ENCODE measurements at regions not wholly inside any gene's neighbourhood (a gene's known extent, or its start where the extent isn't known, plus 50 kb on each side); places are given as distances from the start of the nearest gene placed in this dataset.

GRCh38 chr2:76448956-76449355 is 738.2 kb upstream of the GCFC2 start:
- no peak for DNase-seq

DNA sequence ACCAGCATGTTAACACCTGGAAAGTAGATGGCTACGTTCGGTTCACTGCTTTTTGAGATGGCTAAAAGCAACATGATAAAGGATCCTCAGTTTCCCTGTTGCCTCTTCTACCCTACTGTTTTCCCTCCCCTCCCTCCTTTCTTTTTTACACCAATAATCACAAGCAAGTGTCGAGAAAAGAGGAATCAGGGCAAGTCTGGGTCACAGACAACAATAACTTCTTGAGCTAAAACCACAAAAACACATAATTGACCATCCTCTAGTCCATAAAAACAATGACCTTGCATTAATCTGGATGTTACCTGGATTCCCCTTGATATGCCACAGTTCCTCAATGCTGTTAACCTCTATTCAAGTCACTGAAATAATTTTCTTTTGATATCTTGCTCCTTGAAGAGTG is 736.6 kb upstream of the GCFC2 start:
- no peak for DNase-seq

DNA sequence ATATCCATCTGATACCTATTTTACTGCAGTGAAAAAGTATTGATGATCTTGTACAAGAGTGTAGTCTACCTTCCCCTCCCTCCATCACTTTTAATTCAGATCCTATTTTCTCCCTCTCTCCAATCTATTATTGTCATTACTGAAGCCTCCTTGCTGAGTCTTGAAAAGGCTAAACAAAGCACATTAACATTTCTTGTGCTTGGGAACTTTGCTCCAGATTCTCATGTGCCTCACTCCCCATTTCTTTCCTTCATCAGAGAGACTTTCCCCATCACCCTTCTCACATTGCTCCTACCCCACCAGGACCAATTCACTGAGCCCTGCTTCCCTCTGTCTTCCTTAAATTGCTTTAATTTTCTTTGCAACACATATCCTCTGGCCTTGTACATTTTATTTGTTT is 736.2 kb upstream of the GCFC2 start:
- no peak for DNase-seq

DNA sequence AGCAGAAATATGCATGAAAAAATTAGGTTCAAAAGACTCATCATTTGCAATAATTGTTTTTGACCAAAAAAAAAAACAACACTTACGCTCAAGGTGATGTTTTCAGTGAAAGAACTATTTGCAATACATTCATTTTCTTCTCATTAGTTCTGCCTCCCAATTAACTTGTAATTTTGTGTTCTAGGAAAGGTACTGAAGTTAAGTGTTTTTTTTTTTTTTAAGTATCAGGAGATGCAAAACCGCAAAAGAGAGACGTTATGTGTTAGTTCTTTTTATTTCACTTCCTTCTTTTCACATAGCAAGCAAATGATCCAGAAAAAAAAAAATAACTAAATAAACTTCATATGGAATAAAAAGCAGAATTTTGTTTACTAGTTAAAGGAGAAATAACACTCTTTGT is 735.2 kb upstream of the GCFC2 start:
- no peak for DNase-seq

DNA sequence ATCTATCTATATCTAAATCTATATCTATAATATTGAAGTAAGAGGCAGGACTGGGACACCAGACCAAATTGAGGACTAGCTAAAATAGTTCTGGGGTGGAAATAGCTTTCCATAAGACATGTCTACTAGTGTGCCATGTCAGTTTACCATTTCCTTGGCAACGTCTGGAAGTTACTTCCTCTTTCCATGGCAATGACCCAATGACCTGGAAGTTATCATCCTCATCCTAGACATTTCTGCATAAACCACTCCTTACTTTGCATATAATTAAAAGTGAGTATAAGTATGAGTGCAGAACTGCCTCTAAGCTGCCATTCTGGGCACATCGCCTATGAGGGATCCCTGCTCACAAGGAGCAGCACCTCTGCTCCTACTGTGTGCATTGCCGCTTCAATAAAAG is 734.0 kb upstream of the GCFC2 start:
- no peak for DNase-seq

DNA sequence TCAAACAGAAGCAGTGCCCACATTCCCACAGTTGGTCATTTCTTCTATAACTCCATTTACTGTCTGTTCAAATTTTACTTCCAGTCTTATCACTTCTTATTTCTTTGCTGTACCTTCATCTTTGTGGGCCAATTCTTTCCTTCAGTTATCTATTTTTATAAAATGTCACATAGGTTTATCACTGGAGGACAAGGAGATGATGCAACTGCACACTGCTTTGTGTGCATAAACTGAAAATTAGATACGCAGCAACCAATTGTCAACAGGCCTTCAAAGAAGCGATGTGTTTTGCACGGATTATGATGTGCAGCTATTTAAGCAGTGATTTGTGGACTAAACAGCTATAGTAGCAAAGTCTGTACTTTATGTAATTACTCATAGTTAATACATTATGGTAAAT is 726.8 kb upstream of the GCFC2 start:
- DNase-seq = no peak

GRCh38 chr2:76429374-76429773 is 718.7 kb upstream of the GCFC2 start:
- DNase-seq = no peak

DNA sequence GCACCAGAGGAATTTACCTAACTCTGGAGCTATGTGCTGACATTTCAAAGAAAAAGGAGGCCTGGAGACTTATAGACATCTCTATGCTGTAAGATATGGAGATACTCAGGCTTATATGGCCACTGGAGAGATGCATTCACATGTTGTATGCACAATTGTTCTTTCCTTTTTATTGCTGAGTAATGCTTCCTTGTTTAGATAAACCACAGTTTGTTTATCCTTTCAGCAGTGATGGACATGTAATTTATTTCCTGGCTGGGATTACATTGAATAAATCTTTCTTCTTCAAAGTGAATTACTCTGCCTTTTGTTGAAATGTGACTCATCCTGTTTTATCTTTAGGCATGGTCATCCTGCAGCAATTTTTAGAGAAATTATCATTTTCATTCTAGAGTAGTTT is 716.7 kb upstream of the GCFC2 start:
- no peak for DNase-seq

GRCh38 chr2:76415821-76416220 is 705.1 kb upstream of the GCFC2 start:
- DNase-seq = no peak

- DNase-seq = no peak
Observed at GRCh38 chr2:76413436-76413835, 702.7 kb upstream of the GCFC2 start.

DNA sequence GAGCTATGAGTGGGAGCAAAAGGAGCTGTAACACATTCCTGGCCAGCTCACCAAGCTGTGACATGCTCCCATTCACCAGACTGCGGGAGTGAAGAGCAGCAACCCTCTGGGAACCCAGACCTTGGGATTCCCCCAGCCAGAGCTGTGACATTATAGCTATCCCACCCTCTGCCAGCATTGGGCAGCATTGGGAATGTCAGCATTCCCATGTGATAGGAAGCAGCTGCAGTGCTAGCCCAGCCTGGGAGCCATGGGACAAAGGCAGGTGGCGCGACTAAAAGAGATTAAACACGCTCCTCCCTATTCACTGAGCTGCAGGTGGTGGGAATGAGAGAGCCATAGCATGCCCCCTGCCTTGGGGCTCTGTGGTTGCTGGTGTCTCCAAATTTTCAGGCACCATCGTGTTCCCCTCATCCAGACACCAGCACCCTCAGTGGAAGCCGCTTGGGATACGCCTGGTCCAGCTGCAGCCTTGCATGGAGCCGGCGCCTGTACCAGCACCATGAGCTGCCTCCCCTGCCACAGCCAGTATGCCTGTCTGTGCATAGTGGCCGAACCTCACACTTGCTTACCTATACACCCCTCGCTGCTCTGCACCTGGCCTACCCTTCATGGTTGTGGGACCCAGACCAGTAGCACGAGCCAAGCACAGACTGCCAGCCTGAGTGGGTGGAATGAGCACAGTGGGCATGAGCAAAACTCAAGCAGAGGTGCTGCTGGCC is 695.6 kb upstream of the GCFC2 start:
- DNase-seq = no peak

DNA sequence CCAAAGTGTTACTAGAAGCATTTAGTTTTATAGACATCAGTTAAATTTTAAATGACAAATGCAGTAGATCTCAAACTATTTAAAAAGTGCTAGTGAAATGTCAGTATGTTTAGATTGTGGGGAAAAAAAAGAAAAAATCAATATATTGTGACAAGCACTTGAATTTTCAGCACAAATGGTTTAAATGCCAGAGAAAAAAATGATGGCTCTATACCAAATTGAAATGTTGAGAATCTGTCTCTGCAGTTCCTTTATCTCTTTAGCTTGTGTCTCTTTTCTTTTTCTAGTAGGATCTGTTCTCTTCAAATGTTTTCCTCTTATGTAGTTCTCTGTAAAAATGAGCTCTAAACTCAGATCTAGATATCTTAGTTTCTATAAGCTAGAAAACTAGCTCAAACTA is 682.6 kb upstream of the GCFC2 start:
- DNase-seq = no peak

DNA sequence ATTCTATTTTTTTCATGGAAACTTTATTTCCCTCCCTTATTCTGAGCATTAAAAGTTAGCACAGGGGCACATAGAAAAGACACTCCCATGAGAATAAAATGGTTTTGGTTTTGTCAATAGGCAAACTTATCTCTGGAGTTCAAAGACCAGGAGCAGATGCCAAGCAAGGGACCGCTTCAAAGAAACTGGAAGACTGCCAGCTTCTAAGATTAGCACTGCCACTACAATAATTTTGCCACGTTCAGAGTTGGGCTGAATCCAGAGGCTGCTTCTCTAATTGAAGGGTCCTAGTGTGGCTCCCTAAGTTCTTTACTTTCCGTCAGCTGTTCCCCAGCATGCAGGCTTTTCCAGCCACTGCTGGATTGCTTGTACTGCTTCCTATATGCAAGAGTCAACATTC is 681.0 kb upstream of the GCFC2 start:
- no peak for DNase-seq

DNA sequence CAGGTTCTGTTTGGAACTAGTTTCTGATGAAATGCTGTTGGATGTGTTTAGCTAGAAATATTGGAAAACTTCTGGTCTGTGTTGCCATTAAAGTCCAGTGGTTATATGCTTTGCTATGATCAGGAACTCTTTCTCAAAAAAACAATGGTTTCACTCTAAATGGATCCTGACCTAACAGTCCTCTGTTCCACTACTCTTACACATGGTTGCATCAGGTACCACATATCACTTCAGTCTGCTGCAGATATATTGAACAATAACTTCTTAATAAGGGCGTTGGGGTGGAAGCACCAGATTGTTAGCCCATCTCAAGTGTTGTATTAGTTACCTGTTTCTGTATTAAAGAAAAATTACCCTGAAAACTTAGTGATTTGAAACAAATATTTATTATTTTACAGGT is 676.6 kb upstream of the GCFC2 start:
- DNase-seq = no peak

- DNase-seq = no peak
Observed at GRCh38 chr2:76385943-76386342, 675.2 kb upstream of the GCFC2 start.

GRCh38 chr2:76381624-76382023 is 670.9 kb upstream of the GCFC2 start:
- DNase-seq = no peak

GRCh38 chr2:76378140-76378539 is 667.4 kb upstream of the GCFC2 start:
- no peak for DNase-seq

DNA sequence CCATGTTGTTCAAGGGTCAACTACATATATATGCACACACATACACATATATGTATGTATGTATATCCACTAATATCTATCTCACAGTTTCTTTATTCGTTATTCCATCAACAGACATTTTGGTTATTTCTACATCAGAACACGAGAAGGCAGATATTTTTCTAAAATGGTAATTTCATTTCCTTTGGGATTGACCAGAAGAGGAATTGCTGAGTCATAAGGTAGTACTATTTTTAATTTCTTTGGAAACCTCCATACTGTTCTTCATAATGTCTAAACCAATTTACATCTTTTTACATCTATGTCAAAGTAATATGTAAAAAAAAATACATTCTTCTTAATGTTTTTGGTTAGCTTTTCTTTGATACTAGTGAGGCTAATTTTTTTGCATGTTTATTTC is 630.7 kb upstream of the GCFC2 start:
- DNase-seq = no peak

- no peak for DNase-seq
Observed at GRCh38 chr2:76332871-76333270, 622.2 kb upstream of the GCFC2 start.

GRCh38 chr2:76330865-76331264 is 620.1 kb upstream of the GCFC2 start:
- no peak for DNase-seq

- no peak for DNase-seq
Observed at GRCh38 chr2:76326636-76327035, 615.9 kb upstream of the GCFC2 start.

DNA sequence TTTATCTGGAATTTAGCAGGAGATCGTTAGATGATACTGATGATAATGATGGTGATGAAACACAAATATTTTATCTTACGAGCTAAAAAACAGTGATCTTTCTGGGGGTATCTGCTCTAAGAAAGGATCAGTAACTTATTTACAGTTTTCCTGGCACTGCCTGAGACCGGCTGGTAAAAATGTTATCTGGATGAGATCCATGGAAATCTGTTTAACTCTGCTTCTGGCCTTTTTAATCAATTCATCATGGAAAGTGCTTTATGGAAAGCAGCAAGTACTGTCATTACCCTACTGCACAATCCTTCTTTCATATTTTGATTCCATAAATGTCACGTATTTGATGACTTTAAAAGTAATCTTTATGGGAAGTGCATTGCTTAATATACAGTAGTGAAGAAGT is 612.7 kb upstream of the GCFC2 start:
- no peak for DNase-seq

DNA sequence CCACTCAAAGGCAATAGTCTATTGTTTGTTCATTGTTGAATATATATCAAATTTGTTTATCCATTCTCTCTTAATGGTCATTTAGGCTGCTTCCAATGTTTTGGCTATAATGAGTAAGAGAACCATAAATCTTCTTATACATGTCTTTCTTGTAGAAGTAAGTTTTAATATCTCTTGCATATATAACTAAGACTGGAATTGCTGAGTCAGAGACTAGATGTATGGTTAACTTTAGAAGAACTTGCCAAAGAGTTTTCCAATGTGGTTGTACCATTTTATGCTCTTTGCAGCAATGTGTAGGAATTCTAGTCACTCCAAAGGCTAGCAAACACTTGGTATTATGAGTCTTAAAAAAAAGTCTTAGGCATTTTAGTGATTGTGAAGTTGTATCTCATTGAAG is 610.0 kb upstream of the GCFC2 start:
- DNase-seq = no peak

GRCh38 chr2:76318848-76319360 is 608.2 kb upstream of the GCFC2 start:
- DNase-seq = no peak

DNA sequence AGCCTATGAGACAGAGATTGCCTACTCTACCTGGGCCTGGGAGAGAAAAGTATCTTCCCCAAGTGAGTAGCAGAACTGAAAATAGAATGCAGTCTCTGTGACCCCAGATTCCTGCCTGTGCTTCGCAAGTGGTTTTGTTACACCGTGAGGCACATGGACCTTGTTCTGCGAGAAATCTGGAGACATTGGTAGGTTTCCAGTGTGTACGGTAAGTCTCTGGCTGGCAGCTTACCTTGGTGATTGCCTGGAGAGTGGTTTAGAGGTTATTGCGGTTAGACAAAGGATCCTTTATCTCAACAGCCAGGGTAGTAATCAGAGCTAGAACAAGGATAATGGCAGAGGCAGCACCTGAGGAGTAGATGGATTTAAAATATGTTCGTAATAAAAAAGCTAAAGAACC is 606.0 kb upstream of the GCFC2 start:
- DNase-seq = no peak

Data from stimulated activated CD8-positive, alpha-beta memory T cell treated with anti-CD3 and anti-CD28 coated beads, Interleukin-4, amount 100 ng/mL, for 48 hours (primary cell).